Fibroblast of skin of abdomen (primary cell): ENCODE measurements at regions not wholly inside any gene's neighbourhood (a gene's known extent, or its start where the extent isn't known, plus 50 kb on each side); places are given as distances from the start of the nearest gene placed in this dataset.

Source experiments
- DNase-seq: peaks from one replicate; pipeline ENCODE4 v3.0.0-alpha.2; 2013

- peak; percentile 62 for DNase-seq
Observed at GRCh38 chr2:19235308-19235707, 123.1 kb downstream of the OSR1 start.

GRCh38 chr2:19232312-19232711 lies 126.1 kb downstream of the OSR1 start:
- DNase-seq: no peak

- no peak for DNase-seq
Observed at GRCh38 chr2:19231625-19232024, 126.8 kb downstream of the OSR1 start.

- DNase-seq: no peak
Observed at GRCh38 chr2:19230626-19231025, 127.8 kb downstream of the OSR1 start.

- DNase-seq: no peak
Observed at GRCh38 chr2:19228715-19229114, 129.7 kb downstream of the OSR1 start.

- DNase-seq: no peak
Observed at GRCh38 chr2:19228181-19228593, 130.2 kb downstream of the OSR1 start.

GRCh38 chr2:19226871-19227270 lies 131.6 kb downstream of the OSR1 start:
- no peak for DNase-seq

- no peak for DNase-seq
Observed at GRCh38 chr2:19226386-19226785, 132.0 kb downstream of the OSR1 start.

GRCh38 chr2:19225931-19226330 lies 132.5 kb downstream of the OSR1 start:
- no peak for DNase-seq

- no peak for DNase-seq
Observed at GRCh38 chr2:19225126-19225525, 133.3 kb downstream of the OSR1 start.

- DNase-seq: no peak
Observed at GRCh38 chr2:19224486-19224885, 133.9 kb downstream of the OSR1 start.

GRCh38 chr2:19224011-19224410 lies 134.4 kb downstream of the OSR1 start:
- no peak for DNase-seq

- DNase-seq: no peak
Observed at GRCh38 chr2:19219060-19219459, 139.4 kb downstream of the OSR1 start.

GRCh38 chr2:19218166-19218565 lies 140.3 kb downstream of the OSR1 start:
- DNase-seq: no peak

- no peak for DNase-seq
Observed at GRCh38 chr2:19216676-19217602, 141.5 kb downstream of the OSR1 start.

- DNase-seq: no peak
Observed at GRCh38 chr2:19216238-19216637, 142.2 kb downstream of the OSR1 start.

- DNase-seq: no peak
Observed at GRCh38 chr2:19214682-19215391, 143.6 kb downstream of the OSR1 start.

GRCh38 chr2:19209575-19210341 lies 148.7 kb downstream of the OSR1 start:
- no peak for DNase-seq

GRCh38 chr2:19208479-19209199 lies 149.8 kb downstream of the OSR1 start:
- DNase-seq: no peak

GRCh38 chr2:19207452-19207851 lies 151.0 kb downstream of the OSR1 start:
- no peak for DNase-seq

- no peak for DNase-seq
Observed at GRCh38 chr2:19205983-19206533, 152.4 kb downstream of the OSR1 start.

- peak; percentile 67 for DNase-seq
Observed at GRCh38 chr2:19203866-19204265, 154.6 kb downstream of the OSR1 start.
